ENCODE measurements at regions not wholly inside any gene's neighbourhood (a gene's known extent, or its start where the extent isn't known, plus 50 kb on each side); places are given as distances from the start of the nearest gene placed in this dataset.

DNA sequence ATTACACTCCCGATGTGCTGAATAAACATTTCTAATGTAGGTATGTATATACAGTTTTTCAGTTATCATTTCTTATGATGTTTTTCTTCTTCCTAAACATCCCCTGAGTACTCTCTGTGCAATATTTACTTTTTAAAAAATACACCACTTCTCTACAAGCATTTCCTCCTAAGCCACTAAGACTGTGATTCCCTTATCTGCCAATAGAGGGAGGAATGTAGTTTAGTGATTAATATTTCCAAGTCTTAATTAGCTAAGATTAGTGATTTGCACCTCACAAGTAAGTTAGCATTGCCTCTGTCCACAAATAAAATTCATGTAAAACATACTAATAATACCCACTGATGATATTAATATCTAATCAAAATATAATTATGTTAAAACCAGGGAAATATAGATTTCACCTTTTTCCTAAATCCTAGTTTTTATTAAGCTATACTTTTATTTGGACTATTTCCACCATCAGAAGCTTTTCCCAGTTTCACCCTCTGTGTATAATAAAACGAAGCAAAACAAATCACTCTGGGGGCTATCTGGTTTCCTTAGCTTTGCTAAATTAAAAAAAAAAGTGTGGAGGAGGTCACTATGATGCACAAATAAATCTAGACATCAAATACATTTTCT is 909.1 kb downstream of the FAT4 start:
- TF ChIP-seq ARNTL (CRISPR knock-in tag; IDR thresholded peaks at IDR 0.05; ENCODE audit: borderline replicate concordance, low read depth) = no peak
- TF ChIP-seq, protein P1, sequence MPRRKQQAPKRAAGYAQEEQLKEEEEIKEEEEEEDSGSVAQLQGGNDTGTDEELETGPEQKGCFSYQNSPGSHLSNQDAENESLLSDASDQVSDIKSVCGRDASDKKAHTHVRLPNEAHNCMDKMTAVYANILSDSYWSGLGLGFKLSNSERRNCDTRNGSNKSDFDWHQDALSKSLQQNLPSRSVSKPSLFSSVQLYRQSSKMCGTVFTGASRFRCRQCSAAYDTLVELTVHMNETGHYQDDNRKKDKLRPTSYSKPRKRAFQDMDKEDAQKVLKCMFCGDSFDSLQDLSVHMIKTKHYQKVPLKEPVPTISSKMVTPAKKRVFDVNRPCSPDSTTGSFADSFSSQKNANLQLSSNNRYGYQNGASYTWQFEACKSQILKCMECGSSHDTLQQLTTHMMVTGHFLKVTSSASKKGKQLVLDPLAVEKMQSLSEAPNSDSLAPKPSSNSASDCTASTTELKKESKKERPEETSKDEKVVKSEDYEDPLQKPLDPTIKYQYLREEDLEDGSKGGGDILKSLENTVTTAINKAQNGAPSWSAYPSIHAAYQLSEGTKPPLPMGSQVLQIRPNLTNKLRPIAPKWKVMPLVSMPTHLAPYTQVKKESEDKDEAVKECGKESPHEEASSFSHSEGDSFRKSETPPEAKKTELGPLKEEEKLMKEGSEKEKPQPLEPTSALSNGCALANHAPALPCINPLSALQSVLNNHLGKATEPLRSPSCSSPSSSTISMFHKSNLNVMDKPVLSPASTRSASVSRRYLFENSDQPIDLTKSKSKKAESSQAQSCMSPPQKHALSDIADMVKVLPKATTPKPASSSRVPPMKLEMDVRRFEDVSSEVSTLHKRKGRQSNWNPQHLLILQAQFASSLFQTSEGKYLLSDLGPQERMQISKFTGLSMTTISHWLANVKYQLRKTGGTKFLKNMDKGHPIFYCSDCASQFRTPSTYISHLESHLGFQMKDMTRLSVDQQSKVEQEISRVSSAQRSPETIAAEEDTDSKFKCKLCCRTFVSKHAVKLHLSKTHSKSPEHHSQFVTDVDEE (CRISPR knock-in tag; IDR thresholded peaks at IDR 0.05) = no peak
- TF ChIP-seq, protein P2, sequence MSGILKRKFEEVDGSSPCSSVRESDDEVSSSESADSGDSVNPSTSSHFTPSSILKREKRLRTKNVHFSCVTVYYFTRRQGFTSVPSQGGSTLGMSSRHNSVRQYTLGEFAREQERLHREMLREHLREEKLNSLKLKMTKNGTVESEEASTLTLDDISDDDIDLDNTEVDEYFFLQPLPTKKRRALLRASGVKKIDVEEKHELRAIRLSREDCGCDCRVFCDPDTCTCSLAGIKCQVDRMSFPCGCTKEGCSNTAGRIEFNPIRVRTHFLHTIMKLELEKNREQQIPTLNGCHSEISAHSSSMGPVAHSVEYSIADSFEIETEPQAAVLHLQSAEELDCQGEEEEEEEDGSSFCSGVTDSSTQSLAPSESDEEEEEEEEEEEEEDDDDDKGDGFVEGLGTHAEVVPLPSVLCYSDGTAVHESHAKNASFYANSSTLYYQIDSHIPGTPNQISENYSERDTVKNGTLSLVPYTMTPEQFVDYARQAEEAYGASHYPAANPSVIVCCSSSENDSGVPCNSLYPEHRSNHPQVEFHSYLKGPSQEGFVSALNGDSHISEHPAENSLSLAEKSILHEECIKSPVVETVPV (CRISPR knock-in tag; IDR thresholded peaks at IDR 0.05) = no peak
